ENCODE measurements at regions not wholly inside any gene's neighbourhood (a gene's known extent, or its start where the extent isn't known, plus 50 kb on each side); places are given as distances from the start of the nearest gene placed in this dataset.

DNA sequence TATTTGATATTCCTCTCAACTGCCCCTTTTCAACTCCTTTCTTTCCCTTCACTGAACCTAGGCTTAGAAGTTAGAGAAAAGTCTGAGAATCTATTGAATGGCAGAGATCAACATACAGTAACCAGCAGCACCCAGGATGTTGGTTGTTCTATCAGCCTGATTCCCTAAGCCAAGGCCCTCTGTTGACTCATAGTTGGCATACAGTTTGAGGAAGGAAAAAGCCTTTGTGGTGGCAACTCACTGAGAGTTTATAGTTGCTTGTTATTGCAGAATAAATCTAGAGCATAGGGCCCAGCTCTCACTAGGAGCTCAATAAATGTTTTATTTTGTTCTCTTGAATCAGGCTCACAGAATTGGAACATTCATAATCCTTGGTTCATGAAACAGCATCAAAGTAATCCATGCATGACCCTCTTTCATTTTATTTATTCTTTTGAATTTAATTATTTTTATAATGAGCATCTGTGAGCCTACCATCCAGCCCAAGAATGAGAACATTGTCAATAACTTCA, 119.1 kb upstream of the ADGRF1 start:
- TF ChIP-seq TCF7L2 (IDR thresholded peaks at IDR 0.05; ENCODE audit: low read depth, low read length), result peak; percentile 94
- TF ChIP-seq, protein P1, sequence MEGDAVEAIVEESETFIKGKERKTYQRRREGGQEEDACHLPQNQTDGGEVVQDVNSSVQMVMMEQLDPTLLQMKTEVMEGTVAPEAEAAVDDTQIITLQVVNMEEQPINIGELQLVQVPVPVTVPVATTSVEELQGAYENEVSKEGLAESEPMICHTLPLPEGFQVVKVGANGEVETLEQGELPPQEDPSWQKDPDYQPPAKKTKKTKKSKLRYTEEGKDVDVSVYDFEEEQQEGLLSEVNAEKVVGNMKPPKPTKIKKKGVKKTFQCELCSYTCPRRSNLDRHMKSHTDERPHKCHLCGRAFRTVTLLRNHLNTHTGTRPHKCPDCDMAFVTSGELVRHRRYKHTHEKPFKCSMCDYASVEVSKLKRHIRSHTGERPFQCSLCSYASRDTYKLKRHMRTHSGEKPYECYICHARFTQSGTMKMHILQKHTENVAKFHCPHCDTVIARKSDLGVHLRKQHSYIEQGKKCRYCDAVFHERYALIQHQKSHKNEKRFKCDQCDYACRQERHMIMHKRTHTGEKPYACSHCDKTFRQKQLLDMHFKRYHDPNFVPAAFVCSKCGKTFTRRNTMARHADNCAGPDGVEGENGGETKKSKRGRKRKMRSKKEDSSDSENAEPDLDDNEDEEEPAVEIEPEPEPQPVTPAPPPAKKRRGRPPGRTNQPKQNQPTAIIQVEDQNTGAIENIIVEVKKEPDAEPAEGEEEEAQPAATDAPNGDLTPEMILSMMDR (IDR thresholded peaks at IDR 0.05), result no peak
- no peak for TF ChIP-seq POLR2AphosphoS5 (IDR thresholded peaks at IDR 0.05; ENCODE audit: low read depth, low read length)
- TF ChIP-seq, protein P2, sequence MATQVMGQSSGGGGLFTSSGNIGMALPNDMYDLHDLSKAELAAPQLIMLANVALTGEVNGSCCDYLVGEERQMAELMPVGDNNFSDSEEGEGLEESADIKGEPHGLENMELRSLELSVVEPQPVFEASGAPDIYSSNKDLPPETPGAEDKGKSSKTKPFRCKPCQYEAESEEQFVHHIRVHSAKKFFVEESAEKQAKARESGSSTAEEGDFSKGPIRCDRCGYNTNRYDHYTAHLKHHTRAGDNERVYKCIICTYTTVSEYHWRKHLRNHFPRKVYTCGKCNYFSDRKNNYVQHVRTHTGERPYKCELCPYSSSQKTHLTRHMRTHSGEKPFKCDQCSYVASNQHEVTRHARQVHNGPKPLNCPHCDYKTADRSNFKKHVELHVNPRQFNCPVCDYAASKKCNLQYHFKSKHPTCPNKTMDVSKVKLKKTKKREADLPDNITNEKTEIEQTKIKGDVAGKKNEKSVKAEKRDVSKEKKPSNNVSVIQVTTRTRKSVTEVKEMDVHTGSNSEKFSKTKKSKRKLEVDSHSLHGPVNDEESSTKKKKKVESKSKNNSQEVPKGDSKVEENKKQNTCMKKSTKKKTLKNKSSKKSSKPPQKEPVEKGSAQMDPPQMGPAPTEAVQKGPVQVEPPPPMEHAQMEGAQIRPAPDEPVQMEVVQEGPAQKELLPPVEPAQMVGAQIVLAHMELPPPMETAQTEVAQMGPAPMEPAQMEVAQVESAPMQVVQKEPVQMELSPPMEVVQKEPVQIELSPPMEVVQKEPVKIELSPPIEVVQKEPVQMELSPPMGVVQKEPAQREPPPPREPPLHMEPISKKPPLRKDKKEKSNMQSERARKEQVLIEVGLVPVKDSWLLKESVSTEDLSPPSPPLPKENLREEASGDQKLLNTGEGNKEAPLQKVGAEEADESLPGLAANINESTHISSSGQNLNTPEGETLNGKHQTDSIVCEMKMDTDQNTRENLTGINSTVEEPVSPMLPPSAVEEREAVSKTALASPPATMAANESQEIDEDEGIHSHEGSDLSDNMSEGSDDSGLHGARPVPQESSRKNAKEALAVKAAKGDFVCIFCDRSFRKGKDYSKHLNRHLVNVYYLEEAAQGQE (IDR thresholded peaks at IDR 0.05; ENCODE audit: insufficient read depth in 1 of 2, low read depth in 2 of 2, low read length in 1 of 2), result no peak
